ENCODE measurements at regions not wholly inside any gene's neighbourhood (a gene's known extent, or its start where the extent isn't known, plus 50 kb on each side); places are given as distances from the start of the nearest gene placed in this dataset.

DNA sequence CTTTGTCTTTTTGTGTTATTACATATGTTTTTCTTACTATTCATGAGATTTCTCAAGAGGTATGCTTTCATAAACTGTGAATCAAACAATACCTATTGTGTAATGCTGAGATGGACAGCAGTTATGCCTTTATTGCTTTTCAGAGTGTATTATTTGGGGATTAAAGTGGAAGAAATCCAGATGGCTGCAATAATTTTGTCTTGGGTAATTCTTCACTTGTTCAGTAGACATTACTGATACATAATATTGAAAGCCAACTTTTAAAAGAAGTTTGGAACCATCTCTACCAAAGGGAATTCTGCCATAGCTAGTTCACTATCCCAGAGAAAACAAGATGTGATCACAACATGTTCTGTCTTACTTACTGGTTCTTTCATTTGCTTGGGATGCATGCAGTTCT, 253.4 kb upstream of the ZSWIM2 start:
- H2AK5ac ChIP-seq (ENCODE audit: insufficient read length, low read length) = no peak overlapping the region
- no peak overlapping the region for H3K56ac ChIP-seq (ENCODE audit: insufficient read length, low read depth, low read length)
- no peaks in the 10 kb centered on the region for H3K4me1 ChIP-seq (ENCODE audit: insufficient read depth, low read length)
- no peak overlapping the region for H3K27ac ChIP-seq (ENCODE audit: insufficient read length, low read depth, low read length)
- Mint-ChIP-seq H3K27me3 (ENCODE audit: low read depth) (no peaks in the 10 kb centered on the region), H3K27ac (no peak overlapping the region), H3K9me3 (no peaks in the 10 kb centered on the region), H3K4me3 (no peak overlapping the region), H3K4me1 (no peaks in the 10 kb centered on the region), H3K36me3 (ENCODE audit: insufficient read depth in 1 of 3, low read depth in 3 of 3) (no peaks in the 10 kb centered on the region)
- H3K4ac ChIP-seq (ENCODE audit: low read depth, low read length) = no peak overlapping the region
- H3K4me2 ChIP-seq (ENCODE audit: insufficient read depth, insufficient read length, low read length) = no peak overlapping the region
- H2BK20ac ChIP-seq (ENCODE audit: low read depth, low read length, poor library complexity, severe bottlenecking) = no peak overlapping the region
- no peak overlapping the region for H2BK120ac ChIP-seq (ENCODE audit: low read depth, low read length, poor library complexity, severe bottlenecking)
- H3K9ac ChIP-seq (ENCODE audit: extremely low read depth, insufficient read length, low read length) = no peak overlapping the region
- H2AFZ ChIP-seq (ENCODE audit: low read length) = no peak overlapping the region
- no peak for DNase-seq
- H3K79me1 ChIP-seq (ENCODE audit: insufficient read depth, low read depth, low read length, poor library complexity, severe bottlenecking) = no peaks in the 10 kb centered on the region
- H4K5ac ChIP-seq (ENCODE audit: insufficient read length, low read depth, low read length) = no peak overlapping the region
- no peaks in the 10 kb centered on the region for H3K79me2 ChIP-seq (ENCODE audit: insufficient read depth, low read length)
- no peak overlapping the region for H4K8ac ChIP-seq (replicated peaks; ENCODE audit: insufficient read length, low read depth, low read length)
- no peak overlapping the region for H2BK5ac ChIP-seq (ENCODE audit: insufficient read length, low read length)
- no peaks in the 10 kb centered on the region for H4K20me1 ChIP-seq (ENCODE audit: control insufficient read depth, insufficient read depth, insufficient read length)
- H3T11ph ChIP-seq (ENCODE audit: low read length) = no peak overlapping the region
- H3K23ac ChIP-seq (ENCODE audit: insufficient read length, low read depth, low read length) = no peak overlapping the region
- H2BK12ac ChIP-seq (ENCODE audit: insufficient read length, low read depth, low read length) = no peak overlapping the region
- TF ChIP-seq, protein P1, sequence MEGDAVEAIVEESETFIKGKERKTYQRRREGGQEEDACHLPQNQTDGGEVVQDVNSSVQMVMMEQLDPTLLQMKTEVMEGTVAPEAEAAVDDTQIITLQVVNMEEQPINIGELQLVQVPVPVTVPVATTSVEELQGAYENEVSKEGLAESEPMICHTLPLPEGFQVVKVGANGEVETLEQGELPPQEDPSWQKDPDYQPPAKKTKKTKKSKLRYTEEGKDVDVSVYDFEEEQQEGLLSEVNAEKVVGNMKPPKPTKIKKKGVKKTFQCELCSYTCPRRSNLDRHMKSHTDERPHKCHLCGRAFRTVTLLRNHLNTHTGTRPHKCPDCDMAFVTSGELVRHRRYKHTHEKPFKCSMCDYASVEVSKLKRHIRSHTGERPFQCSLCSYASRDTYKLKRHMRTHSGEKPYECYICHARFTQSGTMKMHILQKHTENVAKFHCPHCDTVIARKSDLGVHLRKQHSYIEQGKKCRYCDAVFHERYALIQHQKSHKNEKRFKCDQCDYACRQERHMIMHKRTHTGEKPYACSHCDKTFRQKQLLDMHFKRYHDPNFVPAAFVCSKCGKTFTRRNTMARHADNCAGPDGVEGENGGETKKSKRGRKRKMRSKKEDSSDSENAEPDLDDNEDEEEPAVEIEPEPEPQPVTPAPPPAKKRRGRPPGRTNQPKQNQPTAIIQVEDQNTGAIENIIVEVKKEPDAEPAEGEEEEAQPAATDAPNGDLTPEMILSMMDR (conservative IDR thresholded peaks at IDR 0.05) = no peak
- H3K18ac ChIP-seq (ENCODE audit: insufficient read length, low read depth, low read length) = no peak overlapping the region
- H2BK15ac ChIP-seq (ENCODE audit: low read depth, low read length) = no peak overlapping the region
- no peaks in the 10 kb centered on the region for H3K23me2 ChIP-seq (ENCODE audit: insufficient read length, low read depth, low read length, poor library complexity, severe bottlenecking)
- no peaks in the 10 kb centered on the region for H3K27me3 ChIP-seq (ENCODE audit: insufficient read depth, low read length)
- no peak overlapping the region for H4K91ac ChIP-seq (ENCODE audit: insufficient read length, low read depth, low read length)
- H3K9me3 ChIP-seq (ENCODE audit: control insufficient read depth, low read depth, low read length) = no peaks in the 10 kb centered on the region
- H3K14ac ChIP-seq (ENCODE audit: insufficient read depth, low read length) = no peak overlapping the region
